SK-N-MC (cell line): ENCODE measurements at regions not wholly inside any gene's neighbourhood (a gene's known extent, or its start where the extent isn't known, plus 50 kb on each side); places are given as distances from the start of the nearest gene placed in this dataset.

Source experiments
- EZH2 ChIP-seq: fragments of 200-600 bp; sonication (generic); IDR thresholded peaks from one replicate; pipeline ENCODE4 v1.6.1; 2017; ENCODE audit warnings: antibody characterized with exemption
- POLR2AphosphoS5 ChIP-seq: IDR thresholded peaks from 2 replicates; pipeline ENCODE4 v1.6.1; 2012; ENCODE audit warnings: mild to moderate bottlenecking, low read depth, low read length, borderline replicate concordance

- TF ChIP-seq POLR2AphosphoS5, result no peak
- no peak for TF ChIP-seq EZH2
Observed at GRCh38 chr4:126825083-126825482, 807.7 kb upstream of the INTU start.
